H1 (cell line): ENCODE measurements at regions not wholly inside any gene's neighbourhood (a gene's known extent, or its start where the extent isn't known, plus 50 kb on each side); places are given as distances from the start of the nearest gene placed in this dataset.

Experiments
- CTCF ChIA-PET: fragments of 300-600 bp; sonication (Branson Sonifier 250); formaldehyde crosslinking; loops from one replicate; lab custom pipeline; 2021; ENCODE audit not compliant: partially characterized antibody; lab: Charles Lee
- POLR2A ChIA-PET: fragments of 300-600 bp; sonication (Branson Sonifier 250); formaldehyde crosslinking; loops from one replicate; lab custom pipeline; 2021; ENCODE audit warnings: inconsistent platforms; ENCODE audit not compliant: partially characterized antibody; lab: Charles Lee
- DNase-seq, 2 experiments: peaks; one replicate each; pipeline versions ENCODE4 v3.0.0 to v3.0.0-alpha.2; 2010 to 2022; ENCODE audit warnings: low spot score in 2 of 2, low read depth in 1 of 2, mixed read lengths in 1 of 2
- FAIRE-seq: peaks from 2 replicates; lab custom pipeline; 2011; peaks lifted over from hg19 to GRCh38; lab: Jason Lieb, UNC
- H2AFZ ChIP-seq: 2 replicates; pipeline ENCODE4 v1.8.1; 2012; ENCODE audit warnings: low read length, inconsistent platforms
- H2AK5ac ChIP-seq: 2 replicates; pipeline ENCODE4 v1.6.1; 2013; ENCODE audit warnings: low read depth, low read length
- H2BK120ac ChIP-seq: replicated peaks from 2 replicates; pipeline ENCODE3; 2013; ENCODE audit warnings: low read depth, low read length, inconsistent platforms
- H2BK12ac ChIP-seq: 2 replicates; pipeline ENCODE4 v1.6.1; 2013; ENCODE audit warnings: low read depth, low read length
- H2BK15ac ChIP-seq: 2 replicates; pipeline ENCODE4 v1.6.1; 2013; ENCODE audit warnings: low read length
- H2BK20ac ChIP-seq: 2 replicates; pipeline ENCODE4 v1.6.1; 2013; ENCODE audit warnings: low read length
- H2BK5ac ChIP-seq: 2 replicates; pipeline ENCODE4 v1.6.1; 2013; ENCODE audit warnings: low read depth, low read length
- H3K14ac ChIP-seq: 2 replicates; pipeline ENCODE4 v1.6.1; 2013; ENCODE audit warnings: inconsistent platforms; ENCODE audit not compliant: insufficient read length
- H3K18ac ChIP-seq: 2 replicates; pipeline ENCODE4 v1.6.1; 2013; ENCODE audit warnings: low read length; ENCODE audit errors: extremely low read depth
- H3K23ac ChIP-seq: 2 replicates; pipeline ENCODE4 v1.6.1; 2013; ENCODE audit warnings: inconsistent platforms; ENCODE audit not compliant: insufficient read length
- H3K23me2 ChIP-seq: 2 replicates; pipeline ENCODE4 v1.6.1; 2013; ENCODE audit warnings: low read depth, low read length
- H3K27ac ChIP-seq: 2 replicates; pipeline ENCODE4 v1.6.1; 2011; ENCODE audit warnings: low read depth, low read length, inconsistent platforms
- H3K27me3 ChIP-seq, 4 experiments: replicated peaks in 1 of 4; 1 replicate in 1 of 4; 2 replicates in 3 of 4; pipeline versions ENCODE4 v1.6.1 to v1.8.1; 2011 to 2013; ENCODE audit warnings: low read length in 3 of 4, mild to moderate bottlenecking in 3 of 4, inconsistent platforms in 2 of 4, mixed read lengths in 2 of 4, moderate library complexity in 1 of 4; ENCODE audit not compliant: control insufficient read depth in 3 of 4, insufficient read depth in 3 of 4; ENCODE audit errors: extremely low read depth in 1 of 4
- H3K36me3 ChIP-seq, 4 experiments: 2 replicates each; pipeline versions ENCODE4 v1.6.1 to v1.8.1; 2011 to 2013; ENCODE audit warnings: mild to moderate bottlenecking in 4 of 4, low read length in 3 of 4, moderate library complexity in 2 of 4, control low read depth in 1 of 4, inconsistent platforms in 1 of 4; ENCODE audit not compliant: insufficient read depth in 4 of 4, control insufficient read depth in 2 of 4
- H3K4ac ChIP-seq: replicated peaks from 2 replicates; pipeline ENCODE3; 2013; ENCODE audit warnings: low read length, low read depth, mixed read lengths, inconsistent platforms; ENCODE audit not compliant: insufficient read length
- H3K4me1 ChIP-seq, 4 experiments: replicated peaks in 1 of 4; 1 replicate in 1 of 4; 2 replicates in 3 of 4; pipeline versions ENCODE4 v1.6.1 to v1.8.1; 2011 to 2013; ENCODE audit warnings: low read length in 3 of 4, inconsistent platforms in 2 of 4, mixed read lengths in 1 of 4; ENCODE audit not compliant: insufficient read depth in 4 of 4, control insufficient read depth in 3 of 4
- H3K4me2 ChIP-seq, 2 experiments: 2 replicates each; pipeline versions ENCODE4 v1.6.1 to v1.8.1; 2011 to 2013; ENCODE audit warnings: low read depth in 2 of 2, low read length in 2 of 2, control low read depth in 1 of 2, inconsistent platforms in 1 of 2, mild to moderate bottlenecking in 1 of 2; ENCODE audit not compliant: insufficient read depth in 1 of 2
- H3K4me3 ChIP-seq, 4 experiments: fragments of 200-600, 300-600 bp in 1 of 4; sonication (generic), shearing (Covaris generic), sonication (Bioruptor Twin) in 1 of 4; 2 replicates each; pipeline versions ENCODE4 v1.5.1 to v1.8.1; 2011 to 2016; ENCODE audit warnings: low read length in 4 of 4, low read depth in 3 of 4, control low read depth in 2 of 4, inconsistent platforms in 2 of 4, mild to moderate bottlenecking in 2 of 4, mixed read lengths in 1 of 4, moderate library complexity in 1 of 4; ENCODE audit not compliant: insufficient read depth in 2 of 4; ENCODE audit errors: extremely low read depth in 1 of 4
- H3K56ac ChIP-seq: replicated peaks from 2 replicates; pipeline ENCODE3; 2013; ENCODE audit warnings: low read depth, mild to moderate bottlenecking, mixed read lengths, low read length, inconsistent platforms; ENCODE audit not compliant: insufficient read length
- H3K79me1 ChIP-seq: 2 replicates; pipeline ENCODE4 v1.6.1; 2013; ENCODE audit warnings: low read depth, low read length, control low read depth
- H3K79me2 ChIP-seq, 2 experiments: 2 replicates each; pipeline versions ENCODE4 v1.6.1 to v1.8.1; 2012 to 2013; ENCODE audit warnings: low read length in 2 of 2, mild to moderate bottlenecking in 2 of 2, inconsistent platforms in 1 of 2; ENCODE audit not compliant: insufficient read depth in 2 of 2, control insufficient read depth in 1 of 2
- H3K9ac ChIP-seq, 4 experiments: replicated peaks in 1 of 4; 1 replicate in 1 of 4; 2 replicates in 3 of 4; pipeline versions ENCODE4 v1.6.1 to v1.8.1; 2011 to 2013; ENCODE audit warnings: low read depth in 3 of 4, low read length in 3 of 4, control low read depth in 2 of 4, mild to moderate bottlenecking in 2 of 4, moderate library complexity in 2 of 4, inconsistent platforms in 1 of 4; ENCODE audit errors: extremely low read depth in 1 of 4
- H3K9me3 ChIP-seq, 2 experiments: 2 replicates each; pipeline versions ENCODE4 v1.6.1 to v1.8.1; 2012 to 2013; ENCODE audit warnings: mild to moderate bottlenecking in 2 of 2, moderate library complexity in 2 of 2, control low read depth in 1 of 2, inconsistent platforms in 1 of 2, low read depth in 1 of 2, low read length in 1 of 2, mixed read lengths in 1 of 2; ENCODE audit not compliant: insufficient read depth in 2 of 2
- H4K20me1 ChIP-seq, 2 experiments: replicated peaks in 1 of 2; 2 replicates each; pipeline versions ENCODE3 to v1.8.1; 2011 to 2013; ENCODE audit warnings: inconsistent platforms in 2 of 2, low read length in 2 of 2, mild to moderate bottlenecking in 1 of 2; ENCODE audit not compliant: insufficient read depth in 2 of 2, control insufficient read depth in 1 of 2
- H4K5ac ChIP-seq: 2 replicates; pipeline ENCODE4 v1.6.1; 2013; ENCODE audit warnings: low read length, low read depth, mixed read lengths, inconsistent platforms; ENCODE audit not compliant: insufficient read length
- H4K8ac ChIP-seq: 2 replicates; pipeline ENCODE4 v1.8.0; 2013; ENCODE audit warnings: mild to moderate bottlenecking, moderate library complexity, low read length, inconsistent platforms; ENCODE audit not compliant: insufficient read depth; ENCODE audit errors: extremely low read depth
- H4K91ac ChIP-seq: replicated peaks from 2 replicates; pipeline ENCODE3; 2013; ENCODE audit warnings: low read length, mixed read lengths, inconsistent platforms; ENCODE audit not compliant: insufficient read length
- ASH2L ChIP-seq: fragments of 200-600, 300-600 bp; sonication (generic); IDR thresholded peaks from one replicate; pipeline ENCODE4 v1.7.1; 2017; ENCODE audit warnings: low read length
- BACH1 ChIP-seq: IDR thresholded peaks from 2 replicates; pipeline ENCODE4 v1.6.1; 2012; ENCODE audit warnings: low read length, improper control_type of control experiment
- BCL11A ChIP-seq, 2 experiments: IDR thresholded peaks; one replicate each; pipeline ENCODE4 v1.6.1; 2011; ENCODE audit warnings: low read depth in 2 of 2, low read length in 2 of 2, mild to moderate bottlenecking in 2 of 2
- POLR2AphosphoS5 ChIP-seq: IDR thresholded peaks from 2 replicates; pipeline ENCODE4 v1.6.1; 2011; ENCODE audit warnings: low read depth, low read length
- SIX5 ChIP-seq: IDR thresholded peaks from 2 replicates; pipeline ENCODE4 v1.6.1; 2011; ENCODE audit warnings: mild to moderate bottlenecking, low read depth, low read length
- TAF7 ChIP-seq: optimal IDR thresholded peaks from 2 replicates; pipeline ENCODE3; 2011; ENCODE audit warnings: low read depth, mild to moderate bottlenecking, inconsistent platforms, low read length, moderate library complexity, borderline replicate concordance
- USF2 ChIP-seq: IDR thresholded peaks from 2 replicates; pipeline ENCODE4 v1.6.1; 2011; ENCODE audit warnings: low read length, improper control_type of control experiment
- WGBS, 2 experiments: shearing (Covaris generic) in 1 of 2; methylation state at CpG; one replicate each; pipeline versions ENCODE4 v1.1.6 to v1.1.7; 2013 to 2015; ENCODE audit warnings: low lambda C conversion rate in 2 of 2, mixed read lengths in 2 of 2, inconsistent platforms in 1 of 2, low coverage in 1 of 2, missing lambda C conversion rate in 1 of 2; ENCODE audit not compliant: insufficient replicate concordance in 2 of 2, insufficient coverage in 1 of 2, insufficient read length in 1 of 2; ENCODE audit errors: extremely low coverage in 1 of 2, missing lambda C conversion rate in 1 of 2; 5-methylcytosine and 5-hydroxymethylcytosine counted together

- H3K4me1 ChIP-seq = no peaks in the 10 kb centered on the region
- no peaks in the 10 kb centered on the region for H3K9me3 ChIP-seq
- H4K91ac ChIP-seq = no peak overlapping the region
- no peak overlapping the region for H3K18ac ChIP-seq
- no peak for TF ChIP-seq SIX5
- no peak for TF ChIP-seq BACH1
- TF ChIP-seq USF2 = no peak
- TF ChIP-seq BCL11A (IDR thresholded peaks at IDR 0.05; ENCODE audit: low read depth in 2 of 2, low read length in 2 of 2) = no peak
- no peak for TF ChIP-seq ASH2L
- TF ChIP-seq TAF7 = no peak
- TF ChIP-seq POLR2AphosphoS5 = no peak
- no peak overlapping the region for H3K27ac ChIP-seq
- DNase-seq (no peak), FAIRE-seq (no peak)
- H3K4me3 ChIP-seq = no peak overlapping the region
- CTCF ChIA-PET = interaction anchor here (0.6 to 1.3 kb wide), 5 partner anchors 9 to 676 kb away, joined by 3 to 4 read pairs (median 3); no protein-coding TSS in a partner anchor
- H2BK15ac ChIP-seq = no peak overlapping the region
- H3K4ac ChIP-seq = no peak overlapping the region
- H3K9ac ChIP-seq = no peak overlapping the region
- H2BK20ac ChIP-seq = no peak overlapping the region
- no peak overlapping the region for H4K8ac ChIP-seq
- no peaks in the 10 kb centered on the region for H3K36me3 ChIP-seq
- no peak overlapping the region for H3K4me2 ChIP-seq
- no peaks in the 10 kb centered on the region for H3K79me1 ChIP-seq
- no peak overlapping the region for H2BK12ac ChIP-seq
- no peak overlapping the region for H2AK5ac ChIP-seq
- no peaks in the 10 kb centered on the region for H4K20me1 ChIP-seq
- H2AFZ ChIP-seq = no peak overlapping the region
- no peak overlapping the region for H2BK5ac ChIP-seq
- H3K14ac ChIP-seq = no peak overlapping the region
- H3K23me2 ChIP-seq = no peaks in the 10 kb centered on the region
- POLR2A ChIA-PET = no interaction called here
- H4K5ac ChIP-seq = no peak overlapping the region
- WGBS, 2 experiments = 93% methylated on average over 8 of the region's 8 CpGs; no CpG with 5 or more reads in 1 of the 2 experiments
- no peak overlapping the region for H3K56ac ChIP-seq
- H3K23ac ChIP-seq = no peak overlapping the region
- H3K79me2 ChIP-seq = no peaks in the 10 kb centered on the region
- H2BK120ac ChIP-seq = no peak overlapping the region
- H3K27me3 ChIP-seq = peaks cover 0 to 1% (median 0%) of the 10 kb centered on the region in 4 experiments; a peak in 1 of 7 replicates
Observed at GRCh38 chr18:73835656-73836364, 311.8 kb downstream of the FBXO15 start.
